TTC549 (cell line): ENCODE measurements at regions not wholly inside any gene's neighbourhood (a gene's known extent, or its start where the extent isn't known, plus 50 kb on each side); places are given as distances from the start of the nearest gene placed in this dataset.
"Not testable (repeated sequence)": the region's sequence is repeated elsewhere in the genome, so short reads cannot be mapped to it uniquely, and the experiment has no call there.

ENCODE experiments used
- FAIRE-seq: peaks from 2 replicates; lab custom pipeline; 2012; peaks lifted over from hg19 to GRCh38; lab: Jason Lieb, UNC

DNA sequence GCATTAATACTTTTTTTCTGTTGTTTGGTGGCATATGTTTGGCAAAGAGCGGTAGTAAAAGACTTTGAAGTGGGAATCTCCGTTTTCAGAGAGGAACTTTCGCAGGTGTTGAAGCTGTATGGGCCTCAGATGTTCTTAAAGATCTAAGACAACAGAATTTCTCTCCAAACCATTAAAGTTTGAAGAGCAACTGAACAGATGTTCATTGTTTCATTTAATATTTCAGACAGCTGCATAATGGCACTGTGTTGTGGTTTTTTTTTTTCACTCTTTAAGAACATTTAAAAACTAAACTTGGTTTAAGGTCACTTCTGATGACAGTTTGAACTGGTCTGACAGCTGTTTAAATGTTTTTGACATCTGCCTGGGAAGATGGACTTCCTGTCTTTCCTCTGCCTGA is 882.7 kb upstream of the PCDH10 start:
- no peak for FAIRE-seq

DNA sequence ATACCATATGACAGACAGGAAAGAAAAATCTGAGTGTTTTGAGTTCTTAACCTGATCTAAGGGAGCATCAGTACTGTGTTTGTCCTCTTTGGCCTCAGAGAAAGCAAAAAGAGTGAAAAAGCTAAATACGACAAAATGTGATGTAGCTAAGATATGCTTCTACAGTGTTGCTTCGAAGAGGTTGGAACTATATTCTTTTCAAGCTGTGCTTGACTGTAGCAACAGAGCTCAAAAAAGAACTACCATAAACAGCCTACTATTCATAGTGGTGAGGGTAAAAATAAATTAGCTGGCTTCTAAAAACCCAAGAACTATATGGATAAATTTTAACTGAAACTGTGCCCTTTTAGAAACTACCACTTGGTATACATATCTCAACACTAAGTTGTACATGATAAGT is 881.8 kb upstream of the PCDH10 start:
- FAIRE-seq = no peak

DNA sequence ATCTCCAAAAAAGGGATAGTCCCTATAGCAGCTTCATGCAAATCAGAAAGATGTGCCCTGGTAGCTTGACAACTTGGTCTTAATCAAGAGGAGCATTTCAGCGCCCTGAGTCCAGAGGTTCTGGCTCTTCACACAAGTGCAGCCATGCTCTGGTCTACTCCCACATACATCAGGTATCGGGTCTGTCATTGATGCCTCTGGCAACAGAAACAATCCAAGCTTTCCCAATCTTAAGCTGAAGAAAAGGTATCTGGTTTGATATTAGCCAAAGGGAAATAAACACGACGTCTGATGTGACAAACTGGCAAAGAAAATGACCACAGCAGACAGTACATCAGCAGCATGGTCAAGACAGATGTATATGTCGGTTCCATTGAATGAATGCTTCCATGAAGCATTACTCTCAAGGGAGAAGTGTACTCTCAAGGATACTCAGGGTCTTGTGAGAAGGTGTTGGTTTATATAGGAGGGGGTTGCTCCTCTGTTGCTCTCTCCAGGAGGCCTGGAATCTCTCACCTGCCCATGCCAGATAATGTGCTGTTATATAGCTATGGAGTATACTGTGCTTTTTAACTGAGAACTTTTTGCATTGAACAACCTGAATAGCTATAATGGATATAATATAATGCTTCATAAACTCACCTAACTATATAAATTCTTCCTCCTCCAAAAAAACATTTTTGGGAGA is 879.6 kb upstream of the PCDH10 start:
- no peak for FAIRE-seq

DNA sequence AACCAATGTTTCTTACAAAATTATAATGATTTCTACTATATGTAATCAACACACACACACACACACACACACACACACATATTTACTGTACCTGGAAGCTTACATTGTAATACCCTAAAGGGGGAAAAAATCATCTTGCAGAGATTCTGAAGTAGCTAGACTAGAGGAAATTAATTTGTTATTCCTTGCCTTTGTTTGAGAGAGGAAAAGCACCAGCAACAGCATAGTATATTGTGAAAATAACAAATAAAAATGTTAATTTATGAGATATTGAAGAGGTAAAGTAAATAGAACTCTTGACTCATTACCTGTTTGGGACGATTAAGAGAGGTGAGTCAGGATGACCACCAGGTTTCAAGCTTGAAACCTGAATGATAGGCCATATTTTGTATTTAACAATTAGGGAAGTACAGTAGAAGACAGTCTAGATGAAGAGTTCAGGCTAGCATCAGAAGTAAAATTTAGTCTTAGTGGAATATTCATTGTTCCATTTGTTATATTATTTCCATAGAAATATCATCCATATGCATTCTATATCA is 873.4 kb upstream of the PCDH10 start:
- no peak for FAIRE-seq

DNA sequence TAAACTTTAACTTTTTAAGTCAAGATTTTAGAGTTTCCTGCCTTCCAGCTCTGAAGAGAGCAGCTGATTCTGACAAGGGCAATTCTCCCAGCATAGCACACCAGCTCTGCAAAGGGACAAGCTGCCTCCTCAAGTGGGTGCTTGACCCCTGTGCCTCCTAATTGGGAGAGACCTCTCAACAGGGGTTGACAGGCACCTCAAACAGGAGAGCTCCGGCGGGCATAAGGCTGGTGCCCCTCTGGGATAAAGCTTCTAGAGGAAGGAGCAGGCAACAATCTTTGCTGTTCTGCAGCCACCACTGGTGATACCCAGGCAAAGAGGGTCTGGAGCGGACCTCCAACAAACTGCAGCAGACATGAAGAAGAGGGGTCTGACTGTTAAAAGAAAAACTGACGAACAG is 872.9 kb upstream of the PCDH10 start:
- FAIRE-seq = no peak

DNA sequence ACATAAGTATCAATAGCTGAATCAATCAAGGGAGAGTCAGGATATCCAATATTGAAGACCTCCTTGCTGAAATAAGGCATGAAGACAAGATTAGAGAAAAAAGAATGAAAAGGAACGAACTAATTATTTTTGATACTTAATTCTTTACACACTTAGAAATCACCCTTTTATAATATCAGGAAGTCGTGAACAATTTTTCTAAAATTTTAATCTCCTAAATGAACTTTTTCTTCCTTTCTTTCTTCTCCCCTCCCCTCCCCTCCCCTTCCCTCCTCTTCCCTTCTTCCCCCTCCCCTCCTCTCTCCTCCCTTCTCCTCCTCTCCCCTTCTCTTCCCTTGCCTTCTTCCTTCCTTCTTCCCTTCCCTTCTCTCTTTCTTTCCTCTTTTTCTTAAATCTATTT is 872.1 kb upstream of the PCDH10 start:
- no peak for FAIRE-seq

DNA sequence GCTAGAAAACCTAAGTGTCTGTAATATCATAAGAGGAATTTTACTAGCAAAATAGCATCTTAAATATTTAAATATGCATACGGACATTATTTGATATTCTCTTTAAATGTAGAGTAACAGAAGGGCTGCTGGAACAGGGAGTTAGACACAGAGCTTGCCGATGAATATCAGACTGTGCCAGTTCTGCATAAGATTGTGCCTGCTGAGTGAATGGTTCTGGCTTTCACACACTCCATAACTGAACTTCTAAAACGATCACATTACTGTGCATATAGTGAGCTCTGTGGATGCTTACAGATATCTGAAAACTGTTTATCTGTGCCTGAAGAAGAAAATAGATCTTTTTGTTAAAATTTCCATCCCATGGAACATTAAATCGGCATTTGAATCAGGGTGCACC is 867.4 kb upstream of the PCDH10 start:
- no peak for FAIRE-seq

DNA sequence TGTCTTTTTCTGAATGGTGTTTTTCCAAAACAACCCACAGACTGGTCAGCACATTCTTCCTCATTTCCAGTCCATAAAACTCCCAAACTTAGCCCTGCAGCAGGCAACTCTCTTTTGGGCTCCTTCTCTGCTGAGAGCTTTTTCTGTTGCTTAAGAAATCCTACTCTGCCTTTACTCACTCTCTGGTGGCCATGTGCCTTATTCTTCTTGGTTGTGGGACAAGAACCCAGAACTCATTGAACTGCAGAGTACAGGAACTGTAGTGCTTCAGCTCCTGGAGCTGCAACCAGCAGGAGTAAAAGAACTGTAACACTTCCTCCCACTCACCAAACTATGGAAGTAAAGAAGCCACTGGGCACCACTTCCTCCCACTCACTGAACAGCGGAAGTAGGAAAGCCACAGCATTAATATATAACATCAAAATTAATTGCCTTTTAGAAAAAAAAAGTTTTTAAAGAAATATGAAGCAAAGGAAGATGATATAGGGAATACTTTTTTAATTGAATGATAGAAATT is 864.1 kb upstream of the PCDH10 start:
- no peak for FAIRE-seq

DNA sequence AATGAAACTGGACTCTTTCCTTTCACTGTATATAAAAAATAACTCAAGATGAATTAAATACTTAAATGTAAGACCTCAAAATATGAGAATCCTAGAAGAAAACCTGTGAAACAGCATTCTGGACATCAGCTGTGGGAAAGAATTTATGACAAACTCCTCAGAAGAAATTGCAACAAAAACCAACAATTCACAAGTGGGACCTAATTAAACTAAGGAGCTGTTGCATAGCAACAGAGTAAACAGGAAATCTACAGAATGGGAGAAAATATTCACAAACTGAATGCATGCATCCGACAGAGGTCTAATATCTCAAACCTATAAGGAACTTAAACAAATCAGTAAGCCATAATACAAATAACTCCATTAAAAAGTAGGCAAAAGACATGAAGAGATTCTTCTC is 851.7 kb upstream of the PCDH10 start:
- no peak for FAIRE-seq

DNA sequence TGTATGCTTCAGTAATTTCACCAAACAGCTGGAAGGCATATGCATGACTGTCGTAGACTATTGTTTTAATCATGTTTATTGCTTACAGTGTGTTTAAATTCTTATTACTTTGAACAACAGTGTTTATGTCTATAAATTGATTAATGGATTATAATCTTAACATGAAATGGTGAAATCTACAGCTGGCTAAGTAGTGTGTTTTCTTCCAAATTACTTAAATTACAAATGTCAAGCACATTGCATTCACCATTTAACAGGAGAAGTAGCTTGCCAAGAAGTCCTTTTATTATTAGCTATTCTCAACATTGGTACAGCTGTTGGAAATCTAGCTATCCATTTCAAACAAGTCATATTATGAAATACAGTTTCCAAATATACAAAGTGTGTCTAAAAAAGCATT is 849.3 kb upstream of the PCDH10 start:
- FAIRE-seq = no peak

DNA sequence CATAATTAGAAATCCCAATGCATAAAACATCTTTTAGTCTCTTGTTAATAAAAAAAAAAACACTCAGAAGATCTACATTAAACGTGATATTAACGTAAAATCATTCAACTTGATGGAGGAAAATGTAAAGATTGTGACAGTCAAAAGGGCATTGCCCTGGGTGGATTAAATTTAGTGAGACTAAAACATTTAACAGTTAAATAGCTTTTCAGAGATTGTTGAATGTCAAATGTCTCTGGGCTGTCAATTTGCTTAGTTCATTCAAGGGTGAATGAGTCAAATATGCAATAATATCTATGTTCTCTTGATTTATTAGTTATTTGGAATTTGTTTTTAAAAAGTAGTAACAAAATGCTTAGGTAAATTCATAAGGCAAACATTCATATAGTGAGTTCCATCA is 836.6 kb upstream of the PCDH10 start:
- no peak for FAIRE-seq

DNA sequence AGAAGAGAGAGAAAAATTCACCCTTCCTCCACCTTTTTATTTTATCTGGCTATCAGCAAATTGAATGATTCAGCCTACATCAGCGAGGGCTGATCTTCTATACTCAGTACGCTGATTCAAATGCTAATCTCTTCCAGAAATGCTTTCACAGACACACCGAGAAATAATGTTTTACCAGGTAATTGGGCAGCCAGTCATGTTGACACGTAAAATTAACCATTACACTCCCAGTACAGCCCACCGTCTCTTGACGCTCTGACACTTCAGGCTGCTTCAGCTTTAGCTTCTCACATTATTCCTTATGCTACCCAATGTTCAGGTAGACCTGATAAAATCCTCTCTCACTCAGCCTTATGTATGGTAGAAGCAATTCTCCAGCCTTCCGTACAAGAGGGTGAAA is 835.2 kb upstream of the PCDH10 start:
- no peak for FAIRE-seq

DNA sequence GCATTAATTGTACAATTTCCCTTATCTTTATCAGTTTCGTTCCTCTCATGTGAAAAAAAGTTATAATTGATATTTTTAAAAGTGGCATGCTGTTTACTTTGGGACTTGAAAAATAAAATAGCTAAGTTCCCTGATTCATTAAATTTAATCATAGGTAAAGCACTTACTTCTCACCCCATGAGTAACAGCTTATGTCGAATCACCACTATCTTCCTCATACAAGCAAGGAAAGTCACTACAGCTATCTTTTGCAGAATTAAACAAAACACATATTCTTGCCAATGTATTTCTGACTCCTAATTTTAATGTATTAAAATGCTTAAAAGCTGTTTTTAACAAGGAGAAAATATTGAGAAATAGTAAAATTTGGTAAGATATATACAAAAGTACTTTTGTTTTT is 832.4 kb upstream of the PCDH10 start:
- FAIRE-seq = no peak

DNA sequence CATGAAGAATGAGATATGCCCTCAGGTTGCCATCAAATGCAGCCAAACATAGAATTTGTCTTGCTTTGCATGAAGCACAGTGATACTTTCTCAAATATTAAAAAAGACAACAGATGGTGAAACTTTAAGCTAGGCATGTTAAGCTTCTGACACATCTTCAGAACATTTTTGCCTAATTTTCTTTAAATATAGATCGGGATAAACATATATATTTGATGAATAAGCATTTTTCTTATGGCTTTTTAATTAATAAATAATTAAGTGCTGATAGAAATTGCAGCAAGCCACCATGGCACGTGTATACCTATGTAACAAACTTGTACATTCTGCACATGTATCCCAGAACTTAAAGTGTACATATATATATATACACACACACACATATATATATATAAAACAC is 831.2 kb upstream of the PCDH10 start:
- no peak for FAIRE-seq

DNA sequence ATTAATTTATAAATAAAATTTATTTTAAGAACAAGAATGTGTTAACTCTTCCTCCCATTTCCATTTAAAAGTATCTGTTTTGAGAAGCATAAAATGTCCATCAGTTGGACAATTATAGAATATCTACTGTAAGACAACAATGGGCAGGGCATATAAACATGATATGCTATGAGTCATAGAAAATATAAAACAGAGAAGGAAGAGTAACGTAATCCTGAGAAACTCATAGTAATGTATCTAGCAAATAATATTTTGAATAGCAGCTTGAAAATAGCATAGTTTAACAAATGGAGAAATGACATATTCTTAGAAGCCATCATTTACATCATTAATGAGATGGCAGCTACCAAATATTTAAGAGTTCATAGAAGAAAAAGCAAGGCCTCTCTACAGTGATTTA is 820.3 kb upstream of the PCDH10 start:
- FAIRE-seq = no peak

DNA sequence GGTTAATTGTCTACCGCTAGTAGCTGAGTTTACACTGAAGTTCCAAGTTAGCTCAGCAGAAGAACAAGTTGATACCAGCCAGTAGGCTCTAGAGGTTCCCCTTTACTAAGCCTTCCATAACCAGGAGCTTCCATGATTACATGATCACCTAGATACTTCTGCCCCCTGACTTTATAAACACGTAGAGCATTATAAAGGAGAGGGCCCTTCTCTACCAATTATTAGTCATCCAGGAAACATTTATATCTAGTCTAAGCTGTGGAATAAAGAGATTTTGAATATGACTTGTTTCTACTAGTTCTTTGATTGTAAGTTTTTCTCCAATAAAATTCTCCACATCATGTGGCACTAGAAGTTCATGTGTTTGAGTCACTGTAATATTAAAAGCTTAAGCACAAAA is 818.1 kb upstream of the PCDH10 start:
- no peak for FAIRE-seq

DNA sequence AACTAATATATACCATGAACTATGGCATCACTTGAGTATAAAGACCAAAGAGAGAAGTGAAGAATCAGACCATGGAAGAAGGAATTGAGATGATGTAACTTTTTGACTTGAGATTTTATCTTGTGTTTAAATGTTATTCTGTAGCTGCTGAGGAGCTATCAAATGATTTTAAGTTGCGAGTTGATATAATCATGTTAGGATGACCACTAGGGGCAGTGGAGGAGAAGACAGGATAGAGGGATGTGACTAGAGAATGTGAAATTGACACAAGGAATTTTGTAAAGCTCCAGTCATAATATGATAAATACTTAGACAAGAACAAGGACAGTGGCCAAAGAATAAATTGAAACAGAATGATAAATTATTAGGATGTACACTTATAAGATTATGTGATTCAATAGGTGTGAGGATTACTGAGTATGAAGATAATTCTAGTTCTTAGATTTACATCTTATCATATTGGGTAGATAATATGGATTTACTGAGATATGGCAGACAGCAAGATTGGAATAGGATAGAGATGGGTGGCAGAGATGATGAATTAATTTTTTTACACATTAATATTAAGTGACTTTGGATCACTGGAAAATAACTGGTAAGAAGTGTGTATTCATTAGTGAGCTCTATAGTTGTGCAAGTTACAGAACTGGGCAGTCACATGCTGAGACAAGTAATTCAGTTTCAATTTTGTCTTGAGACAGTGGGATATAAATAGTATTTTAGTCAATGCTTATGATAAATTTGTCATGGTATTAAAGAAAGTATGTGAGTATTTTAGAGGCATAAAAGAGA is 816.0 kb upstream of the PCDH10 start:
- no peak for FAIRE-seq

DNA sequence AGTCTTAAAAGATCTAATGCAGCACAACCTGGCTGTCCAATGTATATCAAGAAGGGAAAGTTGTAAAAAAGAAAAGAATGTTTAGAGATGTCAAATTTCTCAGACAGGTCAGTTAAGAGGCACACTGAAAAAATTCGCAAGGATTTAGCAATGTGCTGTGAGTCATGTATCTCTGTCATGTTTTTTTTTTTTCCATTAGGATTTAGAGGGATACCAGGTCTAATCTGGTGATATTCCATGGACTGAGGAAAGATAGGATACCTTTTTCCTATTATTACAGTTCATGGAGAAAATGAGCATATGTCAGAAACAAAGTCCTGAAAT is 815.4 kb upstream of the PCDH10 start:
- FAIRE-seq = no peak

DNA sequence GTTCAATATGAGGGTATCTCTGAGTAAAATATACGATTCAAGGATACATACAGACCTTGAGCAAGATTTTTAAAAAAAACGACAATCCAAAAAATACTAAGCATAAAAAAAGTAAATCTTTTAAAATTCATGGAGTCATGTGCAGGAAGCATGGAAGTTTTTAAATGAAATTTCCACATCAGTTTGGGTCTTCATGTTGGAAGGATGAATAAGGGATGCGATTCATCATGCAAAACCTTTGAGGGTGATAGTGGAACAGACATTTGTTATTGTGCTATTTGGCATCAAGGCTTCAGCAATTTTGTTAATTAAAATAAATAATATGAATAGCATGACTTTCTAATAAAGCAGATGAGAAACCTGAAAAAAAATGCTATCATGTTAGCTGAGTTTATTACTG is 815.0 kb upstream of the PCDH10 start:
- FAIRE-seq = no peak

DNA sequence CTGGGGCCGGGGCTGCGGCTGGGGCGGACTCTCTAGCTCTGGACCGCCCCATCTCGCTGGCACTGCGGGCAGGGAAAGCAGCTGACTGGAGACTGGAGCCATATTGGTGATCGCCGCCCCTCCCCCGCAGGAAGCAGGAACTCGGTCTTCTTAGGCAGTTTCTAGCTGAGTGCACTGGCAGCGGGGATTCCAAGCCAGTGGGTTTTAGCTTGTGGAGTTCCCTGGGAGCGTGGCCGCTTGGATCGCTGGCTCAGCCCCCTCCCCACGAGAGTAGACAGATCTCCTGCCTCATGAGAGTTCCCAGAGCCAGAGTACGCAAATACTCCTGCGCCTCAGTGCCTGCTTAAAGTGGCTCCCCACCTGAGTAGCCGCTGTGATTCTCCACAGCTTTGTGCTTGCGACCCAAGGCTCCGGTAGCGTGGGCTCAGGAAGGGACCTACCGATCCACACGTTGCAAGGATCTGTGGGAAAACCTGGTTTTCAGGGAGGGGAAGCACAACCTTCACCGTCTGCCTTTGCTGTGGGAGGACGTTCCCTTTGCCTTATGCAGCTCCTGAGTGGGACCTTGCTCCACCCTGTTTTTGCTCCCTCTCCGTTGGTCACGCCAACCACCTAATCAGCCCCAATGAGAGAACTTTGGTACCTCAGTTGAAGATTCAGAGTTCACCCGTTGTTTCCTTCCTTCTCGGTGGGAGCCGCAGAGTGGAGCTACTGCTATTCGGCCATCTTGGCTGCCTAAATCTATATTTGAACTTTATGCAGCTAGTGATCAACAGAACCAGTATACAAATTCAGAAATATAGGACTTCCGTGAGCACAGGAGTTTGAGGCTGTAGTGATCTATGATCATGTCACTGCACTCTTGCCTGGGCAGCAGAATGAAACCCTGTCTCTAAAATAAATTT is 803.9 kb upstream of the PCDH10 start:
- FAIRE-seq = no peak

DNA sequence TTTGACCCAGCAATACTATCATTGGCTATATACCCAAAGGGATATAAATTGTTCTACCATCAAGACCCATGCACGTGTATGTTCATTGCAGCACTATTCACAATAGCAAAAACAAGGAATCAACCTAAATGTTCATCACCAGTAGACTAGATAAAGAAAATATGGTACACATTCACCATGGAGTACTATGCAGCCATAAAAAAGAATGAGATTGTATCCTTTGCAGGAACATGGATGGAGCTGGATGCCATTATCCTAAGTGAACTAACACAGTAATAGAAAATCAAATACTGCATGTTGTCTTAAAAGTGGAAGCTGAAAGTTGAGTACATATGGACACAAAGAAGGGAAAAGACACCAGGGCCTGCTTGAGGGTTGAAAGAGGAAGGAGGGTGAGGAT is 803.1 kb upstream of the PCDH10 start:
- FAIRE-seq = no peak

DNA sequence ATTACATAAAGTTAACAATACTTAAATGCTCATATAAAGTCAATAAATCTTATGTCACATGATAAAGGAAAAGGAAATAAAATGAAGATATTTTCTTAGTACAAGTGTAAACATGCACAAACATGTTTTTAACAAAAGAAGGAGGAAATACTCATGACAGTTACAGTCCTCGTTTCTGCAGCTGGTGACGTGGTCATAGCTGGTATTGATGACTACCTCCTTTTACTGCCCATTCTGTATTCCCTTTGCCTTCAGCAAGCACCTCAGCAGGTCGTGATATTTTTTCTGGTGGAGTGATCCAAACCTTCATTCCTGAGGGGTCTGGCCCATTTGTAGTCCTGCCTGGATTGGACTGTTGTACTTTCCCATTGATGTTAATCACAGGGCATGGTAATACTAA is 797.5 kb upstream of the PCDH10 start:
- FAIRE-seq = not testable (repeated sequence)

DNA sequence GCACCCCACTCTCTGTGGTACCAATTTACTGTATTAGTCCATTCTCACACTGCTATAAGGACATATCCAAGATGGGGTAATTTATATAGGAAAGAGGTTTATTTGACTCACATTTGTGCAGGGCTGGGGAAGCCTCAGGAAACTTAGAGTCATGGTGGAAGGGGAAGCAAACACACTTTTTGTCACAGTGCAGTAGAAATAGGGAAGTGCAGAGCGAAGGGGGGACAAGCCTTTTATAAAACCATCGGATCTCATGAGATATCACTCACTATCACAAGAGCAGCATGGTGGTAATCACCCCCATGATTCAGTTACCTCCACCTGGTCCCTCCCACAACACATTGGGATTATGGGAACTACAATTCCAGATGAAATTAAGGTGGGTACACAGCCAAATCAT is 766.9 kb upstream of the PCDH10 start:
- FAIRE-seq = no peak
